Esophagus squamous epithelium (tissue), 4 donors: ENCODE measurements at regions not wholly inside any gene's neighbourhood (a gene's known extent, or its start where the extent isn't known, plus 50 kb on each side); places are given as distances from the start of the nearest gene placed in this dataset.

Experiments
- POLR2A ChIP-seq, 4 donors: fragments of 450-650 bp; IDR thresholded peaks; one replicate each; pipeline ENCODE4 v1.6.1; 2017; ENCODE audit warnings: antibody characterized with exemption in 4 of 4, mild to moderate bottlenecking in 4 of 4, moderate library complexity in 3 of 4
- TF ChIP-seq, protein P1 (sequence below), 6 experiments: fragments of 450-650 bp in 4 of 6; fragments of 200-600 bp in 2 of 6; sonication (generic) in 2 of 6; IDR thresholded peaks; one replicate each; pipeline ENCODE4 v1.5.1; 2016 to 2019; ENCODE audit warnings: antibody characterized with exemption in 6 of 6, mild to moderate bottlenecking in 4 of 6, moderate library complexity in 4 of 6

DNA sequence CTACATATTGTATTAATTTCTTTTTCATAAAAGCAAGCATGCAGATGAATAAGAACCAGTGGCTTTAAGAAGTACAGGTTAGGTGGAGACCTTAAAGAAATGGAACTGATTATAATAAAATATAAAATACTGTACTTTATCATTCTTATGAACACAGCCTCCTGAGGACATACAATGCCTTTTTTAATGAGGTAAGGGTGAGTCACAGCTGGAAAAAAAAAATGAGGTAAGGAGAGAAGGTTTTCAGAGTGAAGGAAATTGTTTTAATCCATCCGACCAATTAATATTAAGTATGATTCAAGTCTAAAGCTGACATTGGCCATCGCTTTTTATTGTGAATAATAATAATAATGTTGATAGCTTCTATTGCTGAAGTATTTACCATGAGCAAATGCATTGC lies 170.3 kb upstream of the SOX2 start:
- no peak for TF ChIP-seq POLR2A (IDR thresholded peaks at IDR 0.05)
- TF ChIP-seq, protein P1, sequence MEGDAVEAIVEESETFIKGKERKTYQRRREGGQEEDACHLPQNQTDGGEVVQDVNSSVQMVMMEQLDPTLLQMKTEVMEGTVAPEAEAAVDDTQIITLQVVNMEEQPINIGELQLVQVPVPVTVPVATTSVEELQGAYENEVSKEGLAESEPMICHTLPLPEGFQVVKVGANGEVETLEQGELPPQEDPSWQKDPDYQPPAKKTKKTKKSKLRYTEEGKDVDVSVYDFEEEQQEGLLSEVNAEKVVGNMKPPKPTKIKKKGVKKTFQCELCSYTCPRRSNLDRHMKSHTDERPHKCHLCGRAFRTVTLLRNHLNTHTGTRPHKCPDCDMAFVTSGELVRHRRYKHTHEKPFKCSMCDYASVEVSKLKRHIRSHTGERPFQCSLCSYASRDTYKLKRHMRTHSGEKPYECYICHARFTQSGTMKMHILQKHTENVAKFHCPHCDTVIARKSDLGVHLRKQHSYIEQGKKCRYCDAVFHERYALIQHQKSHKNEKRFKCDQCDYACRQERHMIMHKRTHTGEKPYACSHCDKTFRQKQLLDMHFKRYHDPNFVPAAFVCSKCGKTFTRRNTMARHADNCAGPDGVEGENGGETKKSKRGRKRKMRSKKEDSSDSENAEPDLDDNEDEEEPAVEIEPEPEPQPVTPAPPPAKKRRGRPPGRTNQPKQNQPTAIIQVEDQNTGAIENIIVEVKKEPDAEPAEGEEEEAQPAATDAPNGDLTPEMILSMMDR (IDR thresholded peaks at IDR 0.05) = no peak
